HG03520 (cell line): ENCODE measurements at regions not wholly inside any gene's neighbourhood (a gene's known extent, or its start where the extent isn't known, plus 50 kb on each side); places are given as distances from the start of the nearest gene placed in this dataset.
"Not testable (repeated sequence)": the region's sequence is repeated elsewhere in the genome, so short reads cannot be mapped to it uniquely, and the experiment has no call there.

Experiments used
- ATAC-seq: cut with Tn5 transposase; IDR thresholded peaks from one replicate; pipeline ENCODE4 v1.9.1; 2021; ENCODE audit warnings: mild to moderate bottlenecking, moderate library complexity; ENCODE audit not compliant: unreplicated experiment

DNA sequence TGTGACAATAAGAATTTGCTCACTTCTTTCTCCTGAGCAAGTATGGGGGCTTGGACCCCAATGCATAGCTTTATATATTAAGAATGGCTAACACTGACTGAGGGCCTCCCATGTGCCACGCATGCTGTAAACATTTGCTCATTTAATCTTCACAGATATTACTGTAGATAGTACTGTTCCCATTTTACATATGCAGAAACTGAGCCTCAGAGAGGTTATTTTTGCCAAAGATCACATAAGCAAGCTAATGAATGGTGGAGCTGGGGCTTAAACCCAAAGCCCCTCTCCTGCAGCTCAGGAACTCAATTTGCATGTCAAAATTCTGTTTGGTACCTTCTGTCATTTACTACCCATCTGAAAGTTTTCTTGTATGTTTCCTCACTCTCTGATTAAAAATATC lies 163.5 kb upstream of the NFIA start:
- ATAC-seq = no peak

DNA sequence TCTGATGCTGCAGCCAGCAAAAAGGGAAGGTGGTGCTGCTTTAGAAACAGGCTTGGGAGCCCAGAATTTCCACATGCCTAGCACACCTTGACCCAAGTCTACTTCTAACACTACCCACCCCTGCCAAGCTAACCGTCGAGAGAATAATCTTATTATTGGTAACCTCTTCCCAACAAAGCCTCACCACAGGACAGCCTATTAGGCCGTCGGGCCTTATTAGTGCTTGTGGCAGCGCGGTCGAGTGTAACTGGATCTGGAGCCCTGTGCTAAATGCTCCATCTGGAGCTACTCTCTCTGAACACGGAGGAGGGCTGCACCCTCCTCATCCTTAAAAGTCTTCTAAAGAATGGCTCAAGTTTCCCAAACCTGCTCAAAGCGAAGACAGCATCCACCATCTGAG lies 165.5 kb upstream of the NFIA start:
- ATAC-seq = no peak

DNA sequence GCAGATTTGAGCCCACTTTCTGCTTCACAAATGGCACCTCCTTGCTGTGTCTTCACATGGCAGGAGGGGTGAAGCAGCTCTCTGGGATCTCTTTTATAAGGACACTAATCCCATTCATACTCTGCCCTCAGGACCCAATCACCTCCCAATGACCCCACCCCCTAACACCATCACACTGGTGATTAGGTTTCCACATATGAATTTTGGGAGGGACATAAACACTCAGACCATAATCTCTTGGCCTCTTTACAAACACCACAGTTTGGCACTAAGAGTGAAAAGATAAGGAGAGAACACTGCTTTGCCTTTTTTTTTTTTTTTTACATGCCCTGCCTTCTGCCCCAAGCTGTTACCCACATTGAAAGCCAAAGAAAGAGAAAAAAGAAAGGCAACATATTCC lies 166.2 kb upstream of the NFIA start:
- ATAC-seq = no peak

DNA sequence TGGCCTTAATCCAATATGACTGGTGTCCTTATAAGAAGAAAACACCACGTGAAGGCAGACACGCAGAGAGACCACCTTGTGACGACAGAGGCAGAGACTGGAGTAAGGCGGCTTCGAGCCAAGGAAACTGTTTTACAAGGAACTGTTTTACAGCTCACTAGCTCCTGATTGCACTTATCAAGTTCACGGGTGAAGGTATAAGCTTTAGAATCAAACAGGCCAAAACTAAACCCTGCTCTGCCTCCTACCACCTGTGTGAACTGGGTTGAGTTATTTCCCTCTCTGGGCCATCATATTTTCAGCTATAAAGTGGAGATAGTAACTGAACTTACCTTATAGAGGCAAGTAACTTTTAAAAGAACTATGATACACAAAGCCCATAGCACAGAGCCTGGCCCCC lies 166.9 kb upstream of the NFIA start:
- ATAC-seq = no peak

DNA sequence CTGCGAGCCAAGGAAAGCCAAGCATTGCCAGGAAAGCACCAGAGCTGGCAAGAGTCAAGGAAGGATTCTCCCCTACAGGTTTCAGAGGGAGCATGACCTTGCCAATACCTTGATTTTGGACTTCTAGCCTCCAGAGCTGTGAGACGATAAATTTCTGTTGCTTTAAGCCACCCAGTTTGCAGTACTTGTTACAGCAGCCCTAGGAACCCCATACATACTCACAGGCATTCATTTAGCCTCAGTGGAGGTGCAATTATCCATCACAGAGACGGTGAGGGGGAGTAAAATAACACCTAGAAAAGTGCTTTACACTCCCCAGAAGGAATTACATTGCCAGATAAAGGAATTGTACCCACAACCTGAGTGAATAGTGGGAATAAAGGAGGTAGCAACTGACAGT lies 167.4 kb upstream of the NFIA start:
- ATAC-seq = no peak

DNA sequence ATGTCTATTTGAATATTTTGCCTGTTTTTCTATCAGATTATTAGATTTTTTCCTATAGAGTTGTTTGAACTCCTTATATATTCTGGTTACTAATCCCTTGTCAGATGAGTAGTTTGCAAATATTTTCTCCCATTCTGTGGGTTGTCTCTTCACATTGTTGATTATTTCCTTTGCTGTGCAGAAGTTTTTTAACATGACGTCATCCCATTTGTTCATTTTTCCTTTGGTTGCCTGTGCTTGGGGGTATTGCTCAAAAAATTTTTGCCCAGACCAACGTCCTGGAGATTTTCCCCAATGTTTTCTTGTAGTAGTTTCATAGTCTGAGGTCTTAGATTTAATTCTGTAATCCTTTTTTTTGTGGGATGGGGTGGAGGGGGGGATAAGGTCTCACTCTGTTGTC lies 168.7 kb upstream of the NFIA start:
- ATAC-seq = not testable (repeated sequence)

DNA sequence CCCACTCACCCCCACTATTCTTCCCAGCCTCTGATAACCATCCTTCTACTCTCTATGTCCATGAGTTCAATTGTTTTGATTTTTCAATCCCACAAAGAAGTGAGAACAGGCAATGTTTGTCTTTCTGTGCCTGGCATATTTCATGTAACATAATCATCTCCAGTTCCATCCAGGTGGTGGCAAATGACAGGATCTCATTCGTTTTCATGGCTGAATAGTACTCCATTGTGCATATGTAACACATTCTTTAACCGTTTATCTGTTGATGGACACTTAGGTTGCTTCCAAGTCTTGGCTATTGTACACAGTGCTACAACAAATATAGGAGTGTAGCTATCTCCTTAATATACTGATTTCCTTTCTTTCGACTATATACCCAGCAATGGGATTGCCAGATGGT lies 169.3 kb upstream of the NFIA start:
- no peak for ATAC-seq

DNA sequence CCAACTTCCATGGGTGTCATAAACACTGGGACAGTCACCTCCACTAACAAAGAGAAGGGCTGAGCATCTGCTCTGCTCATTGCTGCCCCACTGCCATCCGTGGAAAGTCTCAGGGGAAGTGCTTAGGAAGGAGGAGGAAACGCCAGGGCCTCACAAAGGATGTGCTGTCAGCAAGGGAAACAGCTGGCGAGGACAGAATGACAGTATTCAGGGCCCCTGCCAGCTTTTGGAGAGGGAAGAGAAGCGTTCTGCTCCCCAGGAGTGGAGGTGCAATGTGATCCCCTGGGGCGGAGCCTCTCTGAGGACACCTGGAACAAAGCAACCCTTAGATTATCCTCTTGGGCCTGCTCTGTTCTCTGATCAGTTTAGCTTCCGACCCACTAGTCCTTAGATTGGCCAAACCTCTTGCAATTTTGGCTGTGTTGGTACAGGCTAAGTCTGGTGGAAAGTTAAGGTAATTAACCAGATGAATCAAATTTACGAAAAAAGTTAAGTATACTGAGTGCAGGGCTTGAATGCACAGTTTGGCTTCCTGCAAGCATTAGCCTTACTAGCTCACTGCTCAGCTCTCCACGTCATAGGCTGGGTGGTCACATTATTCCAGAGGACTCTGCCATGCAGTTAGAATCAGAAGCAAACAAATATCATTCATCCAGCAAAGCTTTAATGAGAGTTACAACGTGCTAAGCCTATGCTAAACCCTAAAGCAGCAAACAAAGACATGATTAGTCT lies 170.2 kb upstream of the NFIA start:
- no peak for ATAC-seq

DNA sequence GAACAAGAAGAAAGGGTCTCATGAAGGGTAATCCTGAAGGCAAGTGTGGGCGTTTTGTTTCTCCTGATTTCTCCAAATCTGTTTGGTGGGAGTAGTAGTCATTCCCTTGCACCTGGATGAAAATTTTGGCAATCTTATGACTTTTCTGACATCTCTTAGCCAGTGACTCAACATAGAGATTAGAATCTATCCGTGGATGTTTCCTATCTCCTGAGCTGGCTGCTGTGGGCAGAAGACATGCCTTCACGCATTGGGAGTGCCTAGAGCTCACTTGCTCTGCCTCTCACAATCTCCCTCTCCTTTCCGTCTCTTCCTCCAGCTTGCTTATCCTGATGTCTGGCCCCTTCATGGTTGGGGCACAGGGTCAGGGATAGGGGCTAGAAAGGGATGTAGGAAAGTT lies 174.2 kb upstream of the NFIA start:
- ATAC-seq = no peak

DNA sequence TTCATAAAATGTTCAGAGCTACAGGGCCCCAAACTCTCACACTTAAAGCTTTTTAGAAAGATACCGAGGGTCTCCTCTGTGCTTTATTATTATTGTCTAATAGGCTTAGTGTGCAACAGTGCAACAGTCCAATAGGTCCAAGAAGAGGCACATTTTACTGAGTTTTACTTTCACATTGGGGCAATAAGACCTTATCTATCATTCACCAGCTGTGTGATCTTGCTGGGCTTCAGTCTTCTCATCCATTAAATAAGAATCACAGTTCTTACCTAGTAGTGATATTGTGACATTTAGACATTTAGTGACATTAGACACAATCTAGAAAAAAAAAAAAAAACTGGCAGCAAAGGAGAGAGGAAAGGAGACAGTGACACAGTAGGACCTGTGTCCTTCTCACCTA lies 175.8 kb upstream of the NFIA start:
- ATAC-seq = no peak

DNA sequence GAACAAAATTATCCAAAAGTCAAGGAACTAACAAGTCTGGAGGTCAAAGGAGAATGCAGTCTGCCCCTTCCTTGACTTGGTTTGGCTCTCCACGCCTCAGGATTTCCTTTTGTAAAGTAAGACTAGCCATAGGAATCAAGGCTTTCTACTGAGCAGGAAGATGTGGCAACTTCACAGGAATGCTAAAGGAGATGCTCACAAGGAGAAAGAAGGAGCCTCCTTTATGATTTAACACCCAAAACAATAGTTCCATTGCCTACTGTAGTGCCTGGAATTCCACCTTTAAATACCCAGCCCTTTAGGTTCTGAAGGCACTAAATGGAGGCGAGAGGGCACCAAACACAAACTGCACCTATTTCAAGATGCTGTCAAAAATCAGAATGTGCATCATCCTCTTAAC lies 176.3 kb upstream of the NFIA start:
- no peak for ATAC-seq

DNA sequence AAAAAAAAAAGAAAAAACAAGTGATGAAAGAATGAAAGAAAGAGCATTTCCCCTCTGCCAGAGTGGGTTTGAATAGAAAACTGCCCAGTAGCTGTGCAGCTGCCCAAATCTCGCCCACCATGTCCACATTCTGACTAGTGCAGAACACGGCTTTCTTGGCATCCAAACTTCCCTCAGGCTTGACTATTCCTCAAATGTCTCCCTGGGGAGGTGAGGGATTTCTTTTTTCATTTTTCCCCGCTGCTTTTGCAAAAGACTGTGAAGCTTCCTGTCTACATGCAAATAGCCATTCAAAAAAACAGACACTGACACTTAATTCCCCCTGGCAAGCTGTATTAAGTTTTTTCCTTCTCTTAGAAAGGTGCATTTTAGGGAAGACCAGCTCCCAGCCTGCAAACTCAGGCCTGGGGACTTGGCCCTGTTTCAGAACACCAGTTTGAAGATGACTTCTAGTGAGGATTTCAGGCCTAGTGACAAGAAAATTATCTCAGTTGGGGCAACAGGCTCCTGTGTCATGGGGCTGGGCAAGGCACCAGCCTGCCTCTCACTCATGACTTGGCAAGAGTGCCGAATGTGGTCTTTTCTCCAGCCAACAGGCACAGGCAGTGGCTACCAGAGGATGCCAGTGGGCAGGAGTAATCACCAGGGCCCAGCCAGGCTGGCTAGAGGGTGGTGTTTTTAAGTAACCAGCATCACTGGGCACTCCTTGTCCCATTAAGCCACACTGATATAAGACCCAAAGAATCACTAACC lies 178.1 kb upstream of the NFIA start:
- ATAC-seq = no peak

DNA sequence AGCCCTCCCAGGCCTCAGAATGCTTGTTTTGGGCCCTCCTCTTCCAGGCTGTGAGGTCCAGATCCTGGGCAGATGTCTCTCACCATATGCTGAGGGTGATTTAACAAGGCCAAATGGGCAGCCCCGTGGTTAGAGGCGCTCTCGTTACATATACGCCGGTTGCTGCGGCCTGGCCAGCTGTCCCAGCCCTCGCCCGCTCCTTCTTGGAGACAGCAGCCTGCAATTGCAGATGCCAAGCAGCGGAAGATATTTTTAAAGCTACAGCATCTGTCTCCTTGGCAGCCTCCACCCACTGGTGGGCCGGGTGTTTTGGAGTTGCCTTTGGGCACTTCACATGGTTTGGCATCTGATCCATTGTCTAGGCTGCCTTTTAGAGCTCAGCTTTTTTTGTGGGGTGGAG lies 178.8 kb upstream of the NFIA start:
- no peak for ATAC-seq

DNA sequence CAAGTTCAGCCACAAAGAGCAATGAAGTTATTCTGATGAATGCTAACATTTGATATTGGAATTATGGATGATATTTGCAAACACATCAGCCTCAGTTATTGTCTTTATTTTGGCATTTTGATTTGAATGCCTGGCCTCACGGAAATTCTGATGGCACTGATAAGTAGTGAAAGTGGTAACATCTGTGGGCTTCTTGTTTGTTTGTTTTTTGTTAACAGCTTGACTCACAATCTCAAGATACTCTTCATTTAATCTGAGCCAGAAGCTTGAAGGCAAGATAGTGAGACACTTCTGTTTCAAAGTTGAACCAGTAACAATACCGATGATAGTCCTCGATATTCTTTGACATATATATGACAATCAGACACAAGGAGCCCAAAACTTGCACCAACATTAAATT lies 182.9 kb upstream of the NFIA start:
- no peak for ATAC-seq

DNA sequence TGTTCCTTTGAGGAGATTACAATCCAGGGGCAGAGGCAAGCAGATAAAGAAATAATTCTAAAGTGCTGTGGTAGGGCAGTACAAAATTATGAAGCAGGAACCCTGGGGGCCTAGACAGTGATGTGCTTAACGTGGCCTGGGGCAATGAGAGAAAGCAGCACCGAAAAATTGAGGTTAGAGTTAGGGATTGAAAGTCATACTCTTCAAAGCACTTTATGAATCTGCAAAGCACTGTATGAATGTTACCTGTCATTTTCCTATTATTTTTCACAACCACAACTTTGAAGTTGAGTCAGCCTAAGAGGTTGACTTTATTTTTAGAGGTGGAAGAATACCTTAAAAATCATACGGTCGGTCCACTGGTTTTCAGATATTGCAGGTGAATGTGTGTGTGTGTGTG lies 183.4 kb upstream of the NFIA start:
- peak; percentile 83 for ATAC-seq

DNA sequence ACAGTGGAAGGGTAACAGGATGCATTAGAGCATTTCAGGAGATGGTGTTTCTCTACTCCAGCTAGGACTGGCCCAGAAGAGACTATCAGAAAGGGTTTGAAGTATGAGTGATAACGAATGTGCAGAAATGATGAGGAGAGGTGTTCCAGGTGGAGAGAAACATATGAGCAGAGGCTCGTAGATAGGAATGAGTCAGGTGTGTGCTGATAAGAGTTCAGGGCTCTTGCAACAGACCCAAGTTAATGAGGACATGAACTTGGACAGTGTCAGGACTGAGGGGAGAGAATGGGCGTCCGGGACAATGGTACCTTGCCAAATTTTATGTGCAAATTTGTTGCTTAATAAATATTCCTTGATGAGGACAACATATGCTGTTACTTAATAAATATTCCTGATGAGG lies 183.9 kb upstream of the NFIA start:
- no peak for ATAC-seq

DNA sequence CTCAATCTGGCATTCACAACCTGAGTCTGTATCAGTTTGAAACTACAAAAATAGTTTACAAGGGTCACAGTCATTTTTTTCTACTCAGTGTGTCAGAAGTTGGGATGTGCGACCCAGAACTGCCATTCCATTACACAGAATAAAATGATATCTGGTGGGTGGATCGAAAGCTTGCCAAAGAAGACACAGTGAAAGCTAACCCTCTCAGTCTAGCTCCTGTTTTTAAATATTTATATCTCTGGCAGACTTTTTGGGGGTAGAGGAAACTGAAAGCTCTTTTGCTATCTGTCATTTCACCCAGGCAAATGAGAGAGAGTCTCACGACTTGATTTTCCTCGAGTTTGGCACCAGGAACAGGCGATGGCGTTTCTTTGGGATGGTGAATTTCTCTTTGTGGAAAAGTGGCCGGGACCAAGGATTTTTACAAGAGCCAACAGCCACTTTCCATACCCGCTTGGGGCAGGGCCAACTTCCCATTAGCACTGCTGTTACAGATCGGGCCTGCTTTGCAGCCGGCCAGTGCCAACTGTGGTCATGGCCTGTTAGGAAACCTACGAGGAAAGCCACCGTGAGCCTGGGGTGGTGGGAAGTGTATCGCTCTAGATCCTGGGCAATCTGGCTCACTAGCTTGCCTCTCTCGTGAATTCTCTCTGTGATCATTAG lies 185.5 kb upstream of the NFIA start:
- ATAC-seq = no peak

DNA sequence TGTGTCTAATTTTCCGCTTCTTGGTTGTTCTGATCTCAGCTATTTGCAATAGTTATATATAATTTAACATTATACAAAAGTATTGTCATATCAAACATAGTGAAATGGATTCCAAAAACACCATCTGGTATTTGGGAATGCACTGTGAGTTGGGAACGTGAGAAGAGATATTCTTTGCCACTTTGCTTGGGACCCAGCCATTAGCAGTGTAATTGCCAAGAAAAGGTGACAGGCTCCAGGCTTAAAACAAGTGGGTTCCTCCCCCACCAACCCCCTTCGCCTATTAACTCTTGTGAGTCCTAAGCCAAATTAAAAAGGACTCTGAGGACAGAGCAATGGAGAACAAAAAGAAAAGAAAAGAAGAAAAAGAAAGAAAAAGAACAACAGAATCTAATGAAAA lies 186.7 kb upstream of the NFIA start:
- no peak for ATAC-seq

DNA sequence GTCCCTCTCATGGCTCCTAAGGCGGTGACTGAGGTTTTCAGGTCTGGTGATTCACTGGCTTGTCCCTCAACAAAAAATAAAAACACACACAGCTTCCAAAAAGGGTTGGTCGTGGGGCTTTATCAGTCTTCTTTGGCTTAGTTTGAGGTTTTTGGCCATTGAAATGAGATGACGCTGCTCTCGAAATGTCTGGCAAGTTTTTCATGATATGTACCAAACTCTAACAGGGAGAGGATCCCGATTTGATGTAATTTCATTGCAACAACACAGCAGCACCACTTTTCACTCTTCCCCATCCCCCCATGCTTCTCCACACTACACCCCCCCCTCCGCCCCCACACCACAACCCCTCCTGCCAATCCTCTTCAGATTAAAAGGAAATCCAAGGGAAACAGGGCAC lies 187.1 kb upstream of the NFIA start:
- ATAC-seq = no peak

DNA sequence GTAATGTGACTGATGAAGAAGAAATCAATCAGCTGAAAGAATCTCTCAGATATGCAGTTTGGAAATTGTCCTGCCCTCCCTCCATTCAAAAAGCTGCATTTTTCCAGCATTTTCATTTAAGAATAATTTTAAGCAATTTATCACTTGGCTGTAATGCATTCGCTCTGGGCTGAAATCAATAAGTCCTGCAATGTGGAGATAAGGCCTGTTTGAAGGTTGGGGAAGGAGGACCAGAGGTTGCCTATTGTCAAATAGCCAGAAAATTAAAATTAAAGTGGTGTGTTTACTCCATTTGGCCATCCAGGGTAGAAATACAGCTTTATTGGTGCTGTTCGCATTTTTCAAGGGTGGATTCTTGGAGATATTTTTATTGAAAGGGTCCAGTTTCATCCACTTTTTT lies 187.6 kb upstream of the NFIA start:
- no peak for ATAC-seq

DNA sequence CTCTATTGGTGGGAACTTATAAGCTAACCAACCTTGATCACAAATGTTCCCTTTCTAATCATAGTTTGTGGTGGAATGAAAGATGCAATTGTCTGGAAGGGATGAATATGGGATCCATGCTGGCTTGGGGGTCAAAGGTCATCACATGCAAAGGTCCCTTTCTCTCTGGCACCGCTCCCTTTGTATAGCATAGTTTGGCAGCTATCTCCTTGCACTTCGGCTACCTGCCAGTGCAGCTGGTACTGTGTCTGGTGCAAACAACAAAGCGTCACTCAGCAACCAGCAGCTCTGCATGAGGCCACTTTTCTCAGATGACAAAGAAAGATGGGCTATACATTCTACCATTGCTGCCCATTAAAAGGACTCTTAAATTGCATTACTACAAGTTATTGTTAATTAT lies 188.2 kb upstream of the NFIA start:
- ATAC-seq = no peak
